ENCODE measurements at regions not wholly inside any gene's neighbourhood (a gene's known extent, or its start where the extent isn't known, plus 50 kb on each side); places are given as distances from the start of the nearest gene placed in this dataset.

GRCh38 chr6:91926361-91926760, 1339.5 kb upstream of the MAP3K7 start:
- DNase-seq = no peak
- no peaks in the 10 kb centered on the region for H3K23me2 ChIP-seq (ENCODE audit: insufficient read length, low read depth, low read length, poor library complexity, severe bottlenecking)
- no peak overlapping the region for H3T11ph ChIP-seq (ENCODE audit: low read length)
- H3K79me2 ChIP-seq (ENCODE audit: insufficient read depth, low read length) = no peaks in the 10 kb centered on the region
- no peak overlapping the region for H2BK15ac ChIP-seq (ENCODE audit: low read depth, low read length)
- Mint-ChIP-seq H3K4me1 (no peaks in the 10 kb centered on the region), H3K4me3 (no peak overlapping the region), H3K27ac (no peak overlapping the region), H3K27me3 (ENCODE audit: low read depth) (no peaks in the 10 kb centered on the region), H3K9me3 (peaks cover 0 to 3% of the 10 kb centered on the region in 2 experiments; a peak in 4 of 5 replicates), H3K36me3 (ENCODE audit: insufficient read depth in 1 of 3, low read depth in 3 of 3) (peaks cover 0 to 7% (median 2%) of the 10 kb centered on the region in 3 experiments; a peak in 2 of 7 replicates)
- no peaks in the 10 kb centered on the region for H4K20me1 ChIP-seq (ENCODE audit: control insufficient read depth, insufficient read depth, insufficient read length)
- no peak overlapping the region for H2BK5ac ChIP-seq (ENCODE audit: insufficient read length, low read length)
- TF ChIP-seq CTCF (conservative IDR thresholded peaks at IDR 0.05) = no peak
- H4K8ac ChIP-seq (replicated peaks; ENCODE audit: insufficient read length, low read depth, low read length) = no peak overlapping the region
- no peak overlapping the region for H3K27ac ChIP-seq (ENCODE audit: insufficient read length, low read depth, low read length)
- no peak overlapping the region for H3K18ac ChIP-seq (ENCODE audit: insufficient read length, low read depth, low read length)
- no peak overlapping the region for H2AK5ac ChIP-seq (ENCODE audit: insufficient read length, low read length)
- H2BK120ac ChIP-seq (ENCODE audit: low read depth, low read length, poor library complexity, severe bottlenecking) = no peak overlapping the region
- no peak overlapping the region for H3K4ac ChIP-seq (ENCODE audit: low read depth, low read length)
- no peak overlapping the region for H2BK20ac ChIP-seq (ENCODE audit: low read depth, low read length, poor library complexity, severe bottlenecking)
- H2BK12ac ChIP-seq (ENCODE audit: insufficient read length, low read depth, low read length) = no peak overlapping the region
- H3K9ac ChIP-seq (ENCODE audit: extremely low read depth, insufficient read length, low read length) = no peak overlapping the region
- WGBS (ENCODE audit: extremely low coverage, insufficient read length, low lambda C conversion rate) = no CpG with 5 or more reads among the region's 10 CpGs
- H3K4me1 ChIP-seq (ENCODE audit: insufficient read depth, low read length) = no peaks in the 10 kb centered on the region
- H3K23ac ChIP-seq (ENCODE audit: insufficient read length, low read depth, low read length) = no peak overlapping the region
- H3K14ac ChIP-seq (ENCODE audit: insufficient read depth, low read length) = no peak overlapping the region
- H4K91ac ChIP-seq (ENCODE audit: insufficient read length, low read depth, low read length) = no peak overlapping the region
- no peaks in the 10 kb centered on the region for H3K79me1 ChIP-seq (ENCODE audit: insufficient read depth, low read depth, low read length, poor library complexity, severe bottlenecking)
- no peak overlapping the region for H3K56ac ChIP-seq (ENCODE audit: insufficient read length, low read depth, low read length)
- no peaks in the 10 kb centered on the region for H3K9me3 ChIP-seq (ENCODE audit: control insufficient read depth, low read depth, low read length)
- no peak overlapping the region for H4K5ac ChIP-seq (ENCODE audit: insufficient read length, low read depth, low read length)
- no peaks in the 10 kb centered on the region for H3K27me3 ChIP-seq (ENCODE audit: insufficient read depth, low read length)
- no peak overlapping the region for H3K4me2 ChIP-seq (ENCODE audit: insufficient read depth, insufficient read length, low read length)
- no peak overlapping the region for H2AFZ ChIP-seq (ENCODE audit: low read length)

Data from H9 (cell line).